ENCODE measurements at regions not wholly inside any gene's neighbourhood (a gene's known extent, or its start where the extent isn't known, plus 50 kb on each side); places are given as distances from the start of the nearest gene placed in this dataset.

DNA sequence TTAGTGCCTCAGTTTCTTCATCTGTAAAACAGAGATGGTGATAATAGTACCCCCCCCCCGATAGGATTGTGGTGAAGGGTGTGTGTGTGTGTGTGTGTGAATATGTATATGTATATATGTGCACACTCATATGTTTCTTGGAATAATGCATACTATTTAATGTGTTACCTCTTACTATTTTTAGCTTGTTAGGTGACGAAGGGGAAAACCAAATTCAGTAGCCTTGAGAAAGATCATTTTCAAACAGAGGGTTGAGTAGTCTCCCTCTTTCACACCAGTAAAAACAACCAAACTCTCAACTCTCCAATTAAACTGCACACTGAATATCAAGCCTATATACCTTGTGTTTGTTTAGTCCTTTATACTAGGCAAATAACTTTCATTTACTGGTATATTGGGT lies 75.7 kb downstream of the NTMT2 start:
- Histone ChIP-seq H3K36me3 (ENCODE audit: control insufficient read depth in 2 of 2, extremely low read depth in 1 of 2, insufficient read depth in 2 of 2, low read length in 2 of 2) (no peaks in the 10 kb centered on the region), H3K4me2 (ENCODE audit: control insufficient read depth, extremely low read depth, insufficient read depth, low read depth, low read length) (no peak overlapping the region), H3K9me3 (ENCODE audit: control insufficient read depth, low read depth, low read length) (no peaks in the 10 kb centered on the region), H3K4me1 (ENCODE audit: control insufficient read depth, extremely low read depth, insufficient read depth, low read length) (no peaks in the 10 kb centered on the region), H3K27me3 (ENCODE audit: control insufficient read depth, extremely low read depth, insufficient read depth, low read length) (no peaks in the 10 kb centered on the region), H3K79me2 (ENCODE audit: control insufficient read depth, insufficient read depth, low read length) (no peaks in the 10 kb centered on the region), H3K4me3 (ENCODE audit: control insufficient read depth in 2 of 3, extremely low read depth in 1 of 3, insufficient read depth in 2 of 3, low read depth in 1 of 3, low read length in 3 of 3) (no peak overlapping the region), H4K20me1 (ENCODE audit: control insufficient read depth, extremely low read depth, insufficient read depth, low read length) (no peaks in the 10 kb centered on the region), H3K9ac (ENCODE audit: control insufficient read depth, extremely low read depth, insufficient read depth, low read length) (no peak overlapping the region), H3K9me1 (ENCODE audit: control insufficient read depth, extremely low read depth, insufficient read depth, low read length) (no peaks in the 10 kb centered on the region), H3K27ac (ENCODE audit: control insufficient read depth, insufficient read depth, low read length) (no peak overlapping the region), H2AFZ (ENCODE audit: control insufficient read depth, low read length) (no peak overlapping the region)
- DNase-seq (ENCODE audit: low read depth, low spot score): no peak
- TF ChIP-seq, protein P1, sequence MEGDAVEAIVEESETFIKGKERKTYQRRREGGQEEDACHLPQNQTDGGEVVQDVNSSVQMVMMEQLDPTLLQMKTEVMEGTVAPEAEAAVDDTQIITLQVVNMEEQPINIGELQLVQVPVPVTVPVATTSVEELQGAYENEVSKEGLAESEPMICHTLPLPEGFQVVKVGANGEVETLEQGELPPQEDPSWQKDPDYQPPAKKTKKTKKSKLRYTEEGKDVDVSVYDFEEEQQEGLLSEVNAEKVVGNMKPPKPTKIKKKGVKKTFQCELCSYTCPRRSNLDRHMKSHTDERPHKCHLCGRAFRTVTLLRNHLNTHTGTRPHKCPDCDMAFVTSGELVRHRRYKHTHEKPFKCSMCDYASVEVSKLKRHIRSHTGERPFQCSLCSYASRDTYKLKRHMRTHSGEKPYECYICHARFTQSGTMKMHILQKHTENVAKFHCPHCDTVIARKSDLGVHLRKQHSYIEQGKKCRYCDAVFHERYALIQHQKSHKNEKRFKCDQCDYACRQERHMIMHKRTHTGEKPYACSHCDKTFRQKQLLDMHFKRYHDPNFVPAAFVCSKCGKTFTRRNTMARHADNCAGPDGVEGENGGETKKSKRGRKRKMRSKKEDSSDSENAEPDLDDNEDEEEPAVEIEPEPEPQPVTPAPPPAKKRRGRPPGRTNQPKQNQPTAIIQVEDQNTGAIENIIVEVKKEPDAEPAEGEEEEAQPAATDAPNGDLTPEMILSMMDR (optimal IDR thresholded peaks at IDR 0.05 in 1 of 3, IDR thresholded peaks at IDR 0.05 in 1 of 3, conservative IDR thresholded peaks at IDR 0.05 in 1 of 3; ENCODE audit: extremely low read depth in 1 of 3, insufficient read depth in 2 of 3, low read length in 3 of 3): no peak
- TF ChIP-seq EZH2 (IDR thresholded peaks at IDR 0.05; ENCODE audit: low read length): no peak
- dilution Hi-C loops (cut with MboI; ENCODE audit: extremely low pct_ligation_motif_present, low sequenced_read_pairs): no loop called here
- FAIRE-seq: no peak

DNA sequence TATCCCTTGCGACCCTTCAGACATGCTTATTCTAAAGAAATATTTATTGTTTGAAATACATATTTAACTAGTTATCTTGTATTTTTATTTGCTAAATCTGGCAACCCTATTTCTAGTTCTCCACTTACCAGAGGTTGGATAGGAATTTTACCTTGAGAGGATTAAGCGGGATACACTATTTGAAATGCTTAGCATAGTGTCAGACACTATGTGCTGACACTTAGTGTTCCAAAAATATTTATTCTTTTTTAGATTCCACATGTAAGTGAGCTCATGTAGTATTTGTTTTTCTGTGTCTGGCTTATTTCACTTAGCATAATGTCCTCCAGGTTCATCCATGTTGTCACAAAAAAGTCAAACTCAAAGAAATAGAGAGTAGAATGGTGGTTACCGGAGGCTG lies 78.7 kb downstream of the NTMT2 start:
- dilution Hi-C loops (cut with MboI; ENCODE audit: extremely low pct_ligation_motif_present, low sequenced_read_pairs): no loop called here
- Histone ChIP-seq H3K79me2 (ENCODE audit: control insufficient read depth, insufficient read depth, low read length) (no peaks in the 10 kb centered on the region), H3K27me3 (ENCODE audit: control insufficient read depth, extremely low read depth, insufficient read depth, low read length) (no peaks in the 10 kb centered on the region), H3K27ac (ENCODE audit: control insufficient read depth, insufficient read depth, low read length) (no peak overlapping the region), H2AFZ (ENCODE audit: control insufficient read depth, low read length) (no peak overlapping the region), H4K20me1 (ENCODE audit: control insufficient read depth, extremely low read depth, insufficient read depth, low read length) (no peaks in the 10 kb centered on the region), H3K36me3 (ENCODE audit: control insufficient read depth in 2 of 2, extremely low read depth in 1 of 2, insufficient read depth in 2 of 2, low read length in 2 of 2) (no peaks in the 10 kb centered on the region), H3K4me3 (ENCODE audit: control insufficient read depth in 2 of 3, extremely low read depth in 1 of 3, insufficient read depth in 2 of 3, low read depth in 1 of 3, low read length in 3 of 3) (no peak overlapping the region), H3K4me2 (ENCODE audit: control insufficient read depth, extremely low read depth, insufficient read depth, low read depth, low read length) (no peak overlapping the region), H3K9ac (ENCODE audit: control insufficient read depth, extremely low read depth, insufficient read depth, low read length) (no peak overlapping the region), H3K9me3 (ENCODE audit: control insufficient read depth, low read depth, low read length) (no peaks in the 10 kb centered on the region), H3K9me1 (ENCODE audit: control insufficient read depth, extremely low read depth, insufficient read depth, low read length) (no peaks in the 10 kb centered on the region), H3K4me1 (ENCODE audit: control insufficient read depth, extremely low read depth, insufficient read depth, low read length) (no peaks in the 10 kb centered on the region)
- FAIRE-seq (no peak), DNase-seq (ENCODE audit: low read depth, low spot score) (no peak)
- no peak for TF ChIP-seq EZH2 (IDR thresholded peaks at IDR 0.05; ENCODE audit: low read length)
- TF ChIP-seq, protein P1 (optimal IDR thresholded peaks at IDR 0.05 in 1 of 3, IDR thresholded peaks at IDR 0.05 in 1 of 3, conservative IDR thresholded peaks at IDR 0.05 in 1 of 3; ENCODE audit: extremely low read depth in 1 of 3, insufficient read depth in 2 of 3, low read length in 3 of 3): no peak

All from keratinocyte (primary cell).